SK-N-SH treated with all-trans-retinoic acid at 6 μM for 48 hours (cell line): ENCODE measurements at regions not wholly inside any gene's neighbourhood (a gene's known extent, or its start where the extent isn't known, plus 50 kb on each side); places are given as distances from the start of the nearest gene placed in this dataset.

Source experiments
- ISL1 ChIP-seq: fragments of 250-450 bp; sonication (Bioruptor Pico); IDR thresholded peaks from 2 replicates; pipeline ENCODE4 v2.1.2; 2022; ENCODE audit warnings: mild to moderate bottlenecking, moderate library complexity
- TCF4 ChIP-seq: fragments of 250-450 bp; sonication (Bioruptor Pico); IDR thresholded peaks from 2 replicates; pipeline ENCODE4 v1.8.0; 2021; ENCODE audit warnings: mild to moderate bottlenecking, moderate library complexity, borderline replicate concordance

GRCh38 chr12:126651133-126651532, 1585.9 kb downstream of the AACS start:
- TF ChIP-seq TCF4 (CRISPR knock-in tag) (no peak), ISL1 (CRISPR knock-in tag) (no peak)
